PC-3 (cell line): ENCODE measurements at regions not wholly inside any gene's neighbourhood (a gene's known extent, or its start where the extent isn't known, plus 50 kb on each side); places are given as distances from the start of the nearest gene placed in this dataset.

Experiments
- ATAC-seq: fragments of 200-7000 bp; cut with Tn5 transposase; 2 replicates; pipeline ENCODE4 v1.9.1; 2020; ENCODE audit warnings: mild to moderate bottlenecking, moderate library complexity
- BruUV-seq: library from RNA; stranded (reverse); fragments of 400-500 nt; replicated peaks from 2 replicates; lab custom pipeline; 2021; lab: Mats Ljungman, UMichigan
- CTCF ChIA-PET: fragments of 300-600 bp; sonication (Branson Sonifier 250); formaldehyde crosslinking; loops from one replicate; lab custom pipeline; 2022; ENCODE audit warnings: antibody characterized with exemption; lab: Charles Lee
- POLR2A ChIA-PET: fragments of 300-600 bp; sonication (Branson Sonifier 250); formaldehyde crosslinking; loops from one replicate; lab custom pipeline; 2022; ENCODE audit warnings: antibody characterized with exemption; ENCODE audit not compliant: unreplicated experiment; lab: Charles Lee
- DNase-seq: peaks from one replicate; pipeline ENCODE4 v3.0.0-alpha.2; 2015
- H2AFZ ChIP-seq: fragments of 300-600 bp; sonication (generic); 2 replicates; pipeline ENCODE4 v1.6.0; 2016; ENCODE audit warnings: antibody characterized with exemption, low read length
- H3F3A ChIP-seq: fragments of 300-600 bp; sonication (generic); one replicate; pipeline ENCODE4 v1.6.0; 2017; ENCODE audit warnings: antibody characterized with exemption, low read length, control low read depth, mild to moderate bottlenecking; ENCODE audit not compliant: unreplicated experiment
- H3K27ac ChIP-seq: fragments of 300-600 bp; sonication (generic); 2 replicates; pipeline ENCODE4 v1.5.1; 2016; ENCODE audit warnings: mild to moderate bottlenecking, low read length
- H3K27me3 ChIP-seq: fragments of 300-600 bp; sonication (generic); 2 replicates; pipeline ENCODE4 v1.6.1; 2016; ENCODE audit warnings: low read length, mixed read lengths
- H3K36me3 ChIP-seq: fragments of 300-600 bp; sonication (generic); 2 replicates; pipeline ENCODE4 v1.6.1; 2016; ENCODE audit warnings: low read depth, mixed run types, low read length, mixed read lengths
- H3K4me1 ChIP-seq: fragments of 300-600 bp; sonication (generic); 2 replicates; pipeline ENCODE4 v1.5.1; 2016; ENCODE audit warnings: low read length; ENCODE audit not compliant: insufficient read depth
- H3K4me2 ChIP-seq: fragments of 300-600 bp; sonication (generic); 2 replicates; pipeline ENCODE4 v1.6.0; 2016; ENCODE audit warnings: low read length
- H3K4me3 ChIP-seq: fragments of 300-600 bp; sonication (generic); 2 replicates; pipeline ENCODE4 v1.5.1; 2016; ENCODE audit warnings: mild to moderate bottlenecking, low read length, mixed read lengths
- H3K79me2 ChIP-seq: fragments of 300-600 bp; sonication (generic); 2 replicates; pipeline ENCODE4 v1.6.1; 2017; ENCODE audit warnings: low read length, mixed read lengths
- H3K9ac ChIP-seq: fragments of 300-600 bp; sonication (generic); 2 replicates; pipeline ENCODE4 v1.6.0; 2016; ENCODE audit warnings: mild to moderate bottlenecking, low read length
- H3K9me2 ChIP-seq: fragments of 300-600 bp; sonication (generic); replicated peaks from 2 replicates; pipeline ENCODE4 v1.6.1; 2016; ENCODE audit warnings: mixed run types, low read length, mixed read lengths
- H3K9me3 ChIP-seq: fragments of 300-600 bp; sonication (generic); 2 replicates; pipeline ENCODE4 v1.6.1; 2016; ENCODE audit warnings: low read length, mixed read lengths
- H4K20me1 ChIP-seq: fragments of 300-600 bp; sonication (generic); 2 replicates; pipeline ENCODE4 v1.6.1; 2016; ENCODE audit warnings: low read length, mixed read lengths
- EZH2 ChIP-seq: fragments of 300-600 bp; sonication (generic); IDR thresholded peaks from one replicate; pipeline ENCODE4 v1.6.1; 2017; ENCODE audit warnings: antibody characterized with exemption, mild to moderate bottlenecking, low read length; ENCODE audit not compliant: unreplicated experiment
- EZH2phosphoT487 ChIP-seq: fragments of 300-600 bp; sonication (generic); IDR thresholded peaks from 2 replicates; pipeline ENCODE4 v1.6.1; 2018; ENCODE audit warnings: mild to moderate bottlenecking, antibody characterized with exemption, low read length, borderline replicate concordance
- intact Hi-C: fragments of 100-400 bp; cut with micrococcal nuclease; formaldehyde crosslinking; loops from 2 replicates; pipeline ENCODE4 v1.9.0; 2023
- TF ChIP-seq, protein P1 (sequence below): fragments of 300-600 bp; sonication (generic); conservative IDR thresholded peaks from 2 replicates; pipeline ENCODE4 v1.5.1; 2017; ENCODE audit warnings: antibody characterized with exemption, low read depth, mild to moderate bottlenecking, low read length

DNA sequence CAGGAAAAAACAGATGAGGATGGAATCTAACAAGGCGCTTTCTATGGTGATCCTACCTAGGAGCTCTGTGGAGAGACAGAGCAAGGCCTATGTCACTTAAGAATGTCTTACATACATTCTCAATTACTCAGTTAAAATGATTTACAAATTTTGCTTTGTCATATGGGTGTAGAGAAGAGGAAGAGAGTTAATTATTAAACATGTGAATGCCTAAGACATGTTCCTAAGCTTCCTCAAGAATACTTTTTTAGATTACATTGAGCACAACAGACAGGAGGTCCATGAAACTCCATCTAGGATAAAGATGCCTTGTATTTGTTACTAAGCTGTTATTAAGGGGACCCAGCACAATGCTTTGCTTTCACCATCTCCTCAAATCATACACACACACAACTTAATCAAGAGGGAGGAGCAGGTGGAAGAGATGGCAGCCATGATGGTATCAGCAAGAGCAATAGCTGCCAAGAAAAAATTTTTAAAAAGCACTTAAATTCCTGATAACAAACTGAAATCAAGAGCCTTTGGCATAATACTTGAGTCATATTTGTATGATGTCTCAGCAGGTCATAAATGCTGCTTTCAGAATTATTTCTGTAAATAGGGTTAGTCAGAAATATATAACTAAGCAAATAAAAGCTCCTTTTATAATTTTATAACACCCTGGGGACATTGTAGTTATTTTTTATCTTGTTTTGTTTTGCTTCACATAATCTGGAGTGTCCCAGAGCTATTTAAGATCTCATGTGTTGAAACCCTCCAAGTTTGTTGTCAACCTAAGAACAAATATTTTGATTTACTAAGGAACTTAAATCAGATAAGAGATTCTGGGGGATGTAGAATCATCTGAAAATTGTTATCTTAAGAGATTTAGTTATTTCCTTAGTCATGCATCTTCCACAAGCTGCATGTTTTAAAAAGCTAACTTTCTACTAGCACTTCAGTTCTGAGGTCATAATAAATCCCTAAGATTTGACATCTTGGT lies 70.0 kb upstream of the CD2AP start:
- DNase-seq (peak; percentile 95), ATAC-seq (peak; percentile 63)
- Histone ChIP-seq H3K9ac (peak overlapping the region; percentile 69), H2AFZ (no peak overlapping the region), H3K27me3 (no peaks in the 10 kb centered on the region), H3F3A (peaks cover 8% of the 10 kb centered on the region), H3K36me3 (no peaks in the 10 kb centered on the region), H3K4me1 (peaks cover 51% of the 10 kb centered on the region), H3K79me2 (no peaks in the 10 kb centered on the region), H3K4me3 (no peak overlapping the region), H3K9me2 (no peaks in the 10 kb centered on the region), H3K27ac (peak overlapping the region; percentile 95), H3K4me2 (peak overlapping the region; percentile 65), H4K20me1 (no peaks in the 10 kb centered on the region), H3K9me3 (no peaks in the 10 kb centered on the region)
- CTCF ChIA-PET, result interaction anchor here (0.6 kb wide), 1 partner anchor 145 kb away, joined by 3 read pairs; no protein-coding TSS in a partner anchor
- TF ChIP-seq EZH2phosphoT487 (no peak), EZH2 (no peak)
- TF ChIP-seq, protein P1, sequence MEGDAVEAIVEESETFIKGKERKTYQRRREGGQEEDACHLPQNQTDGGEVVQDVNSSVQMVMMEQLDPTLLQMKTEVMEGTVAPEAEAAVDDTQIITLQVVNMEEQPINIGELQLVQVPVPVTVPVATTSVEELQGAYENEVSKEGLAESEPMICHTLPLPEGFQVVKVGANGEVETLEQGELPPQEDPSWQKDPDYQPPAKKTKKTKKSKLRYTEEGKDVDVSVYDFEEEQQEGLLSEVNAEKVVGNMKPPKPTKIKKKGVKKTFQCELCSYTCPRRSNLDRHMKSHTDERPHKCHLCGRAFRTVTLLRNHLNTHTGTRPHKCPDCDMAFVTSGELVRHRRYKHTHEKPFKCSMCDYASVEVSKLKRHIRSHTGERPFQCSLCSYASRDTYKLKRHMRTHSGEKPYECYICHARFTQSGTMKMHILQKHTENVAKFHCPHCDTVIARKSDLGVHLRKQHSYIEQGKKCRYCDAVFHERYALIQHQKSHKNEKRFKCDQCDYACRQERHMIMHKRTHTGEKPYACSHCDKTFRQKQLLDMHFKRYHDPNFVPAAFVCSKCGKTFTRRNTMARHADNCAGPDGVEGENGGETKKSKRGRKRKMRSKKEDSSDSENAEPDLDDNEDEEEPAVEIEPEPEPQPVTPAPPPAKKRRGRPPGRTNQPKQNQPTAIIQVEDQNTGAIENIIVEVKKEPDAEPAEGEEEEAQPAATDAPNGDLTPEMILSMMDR, result no peak
- intact Hi-C loops, result loop anchor here (1.0 to 10.0 kb wide), 4 partner anchors 41 to 415 kb away; partner anchors contain the start of gene ADGRF1
- BruUV-seq, result no TSS peak
- POLR2A ChIA-PET, result interaction anchor here (0.6 to 1.3 kb wide), 3 partner anchors 70 to 365 kb away, joined by 5 to 13 read pairs (median 6); partner anchors contain the start of gene CD2AP

DNA sequence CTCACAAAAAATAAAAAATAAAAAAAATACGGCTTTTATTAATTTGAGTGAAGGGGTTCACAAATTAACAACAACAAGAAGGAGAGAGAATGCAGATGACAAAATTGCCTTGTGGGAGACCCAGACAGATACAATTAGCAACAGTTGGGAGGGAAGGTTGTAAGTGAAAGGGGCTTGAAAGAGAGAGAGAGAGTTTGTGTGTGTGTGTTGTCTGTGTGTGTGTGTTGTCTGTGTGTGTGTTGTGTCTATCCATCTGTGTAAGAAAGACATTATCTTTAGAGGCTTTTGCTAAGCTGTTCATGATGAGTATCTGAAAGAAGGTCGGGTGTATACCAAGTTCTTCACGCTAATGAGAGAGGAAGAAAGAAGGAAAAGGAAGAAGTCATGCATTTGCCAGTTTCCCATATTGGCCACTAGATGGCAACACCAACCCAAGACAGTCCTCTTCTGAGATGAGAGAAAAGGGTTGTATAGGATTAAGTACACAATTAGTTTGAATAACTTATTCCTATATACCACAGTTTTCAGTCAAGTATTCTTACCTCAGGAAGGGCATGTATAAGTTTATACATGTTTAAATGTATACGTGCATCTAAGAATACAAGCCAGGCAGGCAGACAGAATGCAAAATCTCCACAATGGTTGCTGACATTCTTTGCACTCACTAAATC lies 63.7 kb upstream of the CD2AP start:
- Histone ChIP-seq H3K27me3 (no peaks in the 10 kb centered on the region), H3K27ac (peak overlapping the region; percentile 41), H2AFZ (peak overlapping the region; percentile 71), H3K4me3 (peak overlapping the region; percentile 64), H3K9me3 (no peaks in the 10 kb centered on the region), H3F3A (no peaks in the 10 kb centered on the region), H3K9me2 (no peaks in the 10 kb centered on the region), H3K79me2 (no peaks in the 10 kb centered on the region), H3K36me3 (no peaks in the 10 kb centered on the region), H4K20me1 (no peaks in the 10 kb centered on the region), H3K9ac (peak overlapping the region; percentile 49), H3K4me2 (peak overlapping the region; percentile 88), H3K4me1 (peaks cover 12% of the 10 kb centered on the region; the same call in 1 of the 2 replicates)
- intact Hi-C loops, result loop anchor here (1.0 to 10.0 kb wide), 6 partner anchors 51 to 366 kb away; no protein-coding TSS in a partner anchor
- ChIA-PET CTCF (interaction anchor here (0.6 to 1.4 kb wide), 2 partner anchors 64 to 320 kb away, joined by 3 to 4 read pairs; partner anchors contain the start of gene CD2AP), POLR2A (interaction anchor here (0.6 to 1.0 kb wide), 4 partner anchors 65 to 320 kb away, joined by 3 to 5 read pairs (median 4); no protein-coding TSS in a partner anchor)
- ATAC-seq (peak; percentile 90), DNase-seq (peak; percentile 77)
- BruUV-seq, result no TSS peak
- TF ChIP-seq EZH2phosphoT487 (no peak), EZH2 (no peak)
- TF ChIP-seq, protein P1, result peak; percentile 96
